Lung (tissue), 11 donors: ENCODE measurements at regions not wholly inside any gene's neighbourhood (a gene's known extent, or its start where the extent isn't known, plus 50 kb on each side); places are given as distances from the start of the nearest gene placed in this dataset.

Experiments
- ATAC-seq: fragments of 200-7000 bp; cut with Tn5 transposase; one replicate; pipeline ENCODE4 v1.9.1; 2020; ENCODE audit warnings: moderate number of reproducible peaks; ENCODE audit not compliant: insufficient read depth, low FRiP score
- DNase-seq, 3 donors: peaks; one replicate each; pipeline ENCODE4 v3.0.0-alpha.2; 2013 to 2017
- H3K27ac ChIP-seq, 2 donors: one replicate each; pipeline ENCODE4 v1.5.1; 2013; ENCODE audit warnings: mild to moderate bottlenecking in 2 of 2, moderate library complexity in 2 of 2, control low read depth in 1 of 2, inconsistent platforms in 1 of 2, low read depth in 1 of 2, low read length in 1 of 2
- H3K27me3 ChIP-seq, 3 donors: one replicate each; pipeline ENCODE4 v1.5.1; 2013; ENCODE audit warnings: low read length in 2 of 3; ENCODE audit not compliant: control insufficient read depth in 3 of 3, insufficient read depth in 3 of 3
- H3K36me3 ChIP-seq, 4 donors: one replicate each; pipeline ENCODE4 v1.5.1; 2013; ENCODE audit warnings: low read length in 4 of 4, mild to moderate bottlenecking in 1 of 4, moderate library complexity in 1 of 4; ENCODE audit not compliant: control insufficient read depth in 4 of 4, insufficient read depth in 4 of 4
- H3K4me1 ChIP-seq, 5 donors: one replicate each; pipeline ENCODE4 v1.5.1; 2013; ENCODE audit warnings: low read length in 5 of 5, mild to moderate bottlenecking in 2 of 5, moderate library complexity in 1 of 5; ENCODE audit not compliant: control insufficient read depth in 5 of 5, insufficient read depth in 5 of 5
- H3K4me3 ChIP-seq: one replicate; pipeline ENCODE4 v1.5.1; 2013; ENCODE audit warnings: mild to moderate bottlenecking, control low read depth, moderate library complexity
- H3K9ac ChIP-seq, 2 donors: one replicate each; pipeline ENCODE4 v1.5.1; 2013; ENCODE audit warnings: low read length in 2 of 2, control low read depth in 1 of 2; ENCODE audit not compliant: insufficient read depth in 1 of 2
- H3K9me3 ChIP-seq, 4 donors: one replicate each; pipeline ENCODE4 v1.5.1; 2013; ENCODE audit warnings: low read length in 3 of 4, mild to moderate bottlenecking in 1 of 4, moderate library complexity in 1 of 4; ENCODE audit not compliant: control insufficient read depth in 4 of 4, insufficient read depth in 3 of 4
- CTCF ChIP-seq: IDR thresholded peaks from 2 replicates; pipeline ENCODE4 v1.5.1; 2012; ENCODE audit warnings: mild to moderate bottlenecking; ENCODE audit errors: control extremely low read depth, extremely low read depth
- WGBS, 2 donors: extraction: QIAGEN DNeasy Blood & Tissue Kit; methylation state at CpG; one replicate each; pipeline ENCODE4 v1.1.7; 2013; 5-methylcytosine and 5-hydroxymethylcytosine counted together
- donor health status: control.
- donor health status: control.
- donor health status: Bipolar disorder and iron deficiency.
- donor health status: healthy.
- donor health status: DM: yes; HTN: yes; CAD: no.

- 9 to 18% methylated on average over 3 of the region's 3 CpGs for WGBS, 2 donors
Measured at GRCh38 chr2:53202063-53202462, 565.5 kb upstream of the CHAC2 start.

GRCh38 chr2:53200072-53200471 is 567.5 kb upstream of the CHAC2 start:
- Histone ChIP-seq H3K9ac (no peak overlapping the region), H3K36me3 (no peaks in the 10 kb centered on the region), H3K9me3 (no peaks in the 10 kb centered on the region), H3K27me3 (no peaks in the 10 kb centered on the region), H3K4me1 (peaks cover 0 to 7% (median 0%) of the 10 kb centered on the region in 5 donors), H3K27ac (no peak overlapping the region), H3K4me3 (no peak overlapping the region)
- WGBS, 2 donors = 87 to 92% methylated on average over 3 of the region's 3 CpGs
- no peak for ATAC-seq
- no peak for TF ChIP-seq CTCF
- no peak for DNase-seq

More at GRCh38 chr2:53202063-53202462, 565.5 kb upstream of the CHAC2 start:
- H3K9me3 ChIP-seq = no peaks in the 10 kb centered on the region
- H3K9ac ChIP-seq = no peak overlapping the region
- H3K27ac ChIP-seq = no peak overlapping the region
- H3K27me3 ChIP-seq = no peaks in the 10 kb centered on the region
- H3K36me3 ChIP-seq = no peaks in the 10 kb centered on the region
- peaks cover 0 to 7% (median 0%) of the 10 kb centered on the region in 5 donors for H3K4me1 ChIP-seq
- peak; percentile 90 for ATAC-seq
- TF ChIP-seq CTCF = peak; percentile 2
- peak; percentile 70 to 93 (median 88) for DNase-seq
- no peak overlapping the region for H3K4me3 ChIP-seq

- WGBS, 2 donors = 67 to 74% methylated on average over 7 of the region's 7 CpGs
- no peaks in the 10 kb centered on the region for H3K9me3 ChIP-seq
Measured at GRCh38 chr2:53188851-53189510, 578.6 kb upstream of the CHAC2 start.

More at GRCh38 chr2:53188851-53189510, 578.6 kb upstream of the CHAC2 start:
- H3K27me3 ChIP-seq = no peaks in the 10 kb centered on the region
- no peak for TF ChIP-seq CTCF
- no peak overlapping the region for H3K27ac ChIP-seq
- DNase-seq (peak; percentile 40 to 79 (median 68)), ATAC-seq (no peak)
- H3K4me3 ChIP-seq = no peak overlapping the region
- H3K36me3 ChIP-seq = no peaks in the 10 kb centered on the region
- H3K4me1 ChIP-seq = peaks cover 0 to 17% (median 0%) of the 10 kb centered on the region in 5 donors
- H3K9ac ChIP-seq = no peak overlapping the region
